ENCODE measurements at regions not wholly inside any gene's neighbourhood (a gene's known extent, or its start where the extent isn't known, plus 50 kb on each side); places are given as distances from the start of the nearest gene placed in this dataset.

- no peak for DNase-seq (ENCODE audit: extremely low read depth, low read depth)
- no peak for TF ChIP-seq CTCF (IDR thresholded peaks at IDR 0.05; ENCODE audit: low read depth, low read length)
Observed at GRCh38 chr13:40345654-40346372, 320.6 kb downstream of the FOXO1 start.

DNA sequence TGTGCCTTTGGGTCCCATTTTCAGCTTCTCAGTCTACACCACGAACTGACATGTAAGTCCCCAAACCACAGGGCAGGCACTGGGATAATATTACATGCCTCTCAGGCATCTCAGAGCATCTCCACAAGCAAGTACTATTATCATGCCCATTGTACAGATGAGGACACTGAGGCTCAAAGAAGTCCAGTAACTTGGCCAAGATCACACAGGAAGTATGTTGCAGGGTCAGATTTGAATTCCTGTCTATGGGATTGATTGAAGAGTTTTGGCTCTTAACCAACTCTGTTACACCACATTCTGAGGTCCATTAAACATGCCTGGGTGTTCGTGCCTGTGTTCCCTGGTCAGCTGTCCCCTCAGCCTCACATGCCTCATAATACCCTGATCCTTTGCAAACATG lies 319.8 kb downstream of the FOXO1 start:
- TF ChIP-seq CTCF (IDR thresholded peaks at IDR 0.05; ENCODE audit: low read depth, low read length) = no peak

DNA sequence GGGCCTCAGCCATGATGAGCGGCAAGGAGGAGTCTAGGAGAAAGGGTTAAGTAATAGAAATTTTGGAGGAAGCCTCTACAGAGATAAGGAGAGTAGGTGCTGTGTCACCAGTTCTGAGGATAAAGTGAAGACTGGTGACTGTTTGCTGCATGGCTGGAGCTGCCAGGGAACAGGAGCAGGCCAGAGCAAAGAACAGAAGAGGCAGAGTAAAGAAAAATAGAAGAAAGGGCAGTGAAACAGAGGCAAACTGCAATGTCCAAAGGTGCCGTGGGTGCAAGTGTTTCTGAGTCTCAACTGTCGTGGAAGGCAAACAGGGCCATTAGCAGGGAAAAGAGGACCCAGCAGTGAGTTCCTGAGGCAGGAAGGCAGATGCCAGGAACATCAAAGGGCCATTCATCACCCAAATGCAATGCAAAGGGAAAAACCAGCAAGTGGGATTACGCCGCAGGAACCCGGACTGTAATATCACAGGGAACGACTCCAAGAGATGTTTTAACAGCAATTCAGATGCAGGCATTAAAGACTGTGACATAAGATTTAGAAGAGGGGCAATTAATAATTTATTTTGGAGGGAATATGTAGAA lies 318.3 kb downstream of the FOXO1 start:
- DNase-seq (ENCODE audit: extremely low read depth, low read depth) = no peak
- TF ChIP-seq CTCF (IDR thresholded peaks at IDR 0.05; ENCODE audit: low read depth, low read length) = no peak

More for the DNA sequence above, 319.8 kb downstream of the FOXO1 start:
- no peak for DNase-seq (ENCODE audit: extremely low read depth, low read depth)

GRCh38 chr13:40350283-40350992 lies 316.0 kb downstream of the FOXO1 start:
- no peak for DNase-seq (ENCODE audit: extremely low read depth, low read depth)
- no peak for TF ChIP-seq CTCF (IDR thresholded peaks at IDR 0.05; ENCODE audit: low read depth, low read length)

DNA sequence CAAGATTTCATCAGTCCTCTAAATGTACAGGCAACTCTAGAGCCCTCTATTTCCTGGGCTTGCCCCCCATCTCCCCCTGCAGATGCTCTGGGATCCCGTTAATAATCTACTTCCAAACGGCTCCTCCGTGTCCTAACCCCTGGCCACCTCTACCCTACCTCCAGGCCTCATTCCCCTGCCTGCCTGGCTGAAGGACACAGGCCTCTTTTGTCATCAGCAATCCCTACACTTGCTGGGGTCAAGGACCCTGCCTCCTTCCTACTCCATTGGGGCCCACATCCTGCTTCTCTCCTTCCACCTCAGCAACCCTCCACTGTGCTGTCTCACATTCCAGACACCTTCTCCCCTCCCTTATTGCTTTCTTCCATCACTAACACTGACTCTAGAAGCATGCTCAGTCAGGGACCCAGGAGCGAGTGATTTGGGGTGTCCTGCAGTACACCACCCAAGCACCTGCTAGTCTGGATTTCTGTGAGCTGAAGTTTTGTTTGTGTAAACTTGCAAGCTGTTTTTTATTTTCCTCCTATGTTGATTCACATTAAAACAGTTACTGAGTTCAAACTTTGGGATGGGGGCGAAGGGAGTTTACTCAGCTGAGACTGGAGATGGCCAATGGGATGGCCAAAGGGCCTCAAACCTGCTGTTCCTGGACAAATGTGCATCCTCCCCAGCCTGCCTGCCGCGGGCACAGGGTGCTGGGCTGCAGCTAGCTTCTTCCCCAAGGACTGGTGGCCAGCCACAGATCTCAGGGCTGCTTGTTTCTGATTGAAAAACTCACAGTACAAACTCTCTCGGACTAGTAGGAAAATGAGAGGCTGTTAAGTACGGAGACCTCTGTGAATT lies 314.7 kb downstream of the FOXO1 start:
- no peak for TF ChIP-seq CTCF (IDR thresholded peaks at IDR 0.05; ENCODE audit: low read depth, low read length)
- DNase-seq (ENCODE audit: extremely low read depth, low read depth) = no peak

DNA sequence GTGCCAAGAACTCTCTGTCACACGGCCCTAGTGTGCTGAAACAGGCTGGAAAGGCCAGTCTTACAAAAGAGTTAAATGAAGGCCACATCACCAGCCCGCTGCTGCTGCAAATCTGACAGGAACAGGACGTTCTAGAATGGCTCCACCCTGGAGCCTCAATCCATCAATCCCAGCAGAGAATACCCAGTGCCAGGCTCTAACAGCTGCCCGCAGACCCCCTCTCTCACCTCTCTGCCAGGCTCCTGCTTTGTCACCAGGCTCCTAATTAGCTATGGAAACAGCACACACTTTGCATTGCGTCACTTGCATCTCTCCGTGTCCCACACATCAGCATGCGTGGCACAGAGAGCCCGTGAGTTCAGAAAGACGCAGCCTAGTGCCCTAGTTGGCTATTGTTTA lies 314.1 kb downstream of the FOXO1 start:
- no peak for TF ChIP-seq CTCF (IDR thresholded peaks at IDR 0.05; ENCODE audit: low read depth, low read length)
- DNase-seq (ENCODE audit: extremely low read depth, low read depth) = no peak
